Ammon's horn (tissue), 1 donor: ENCODE measurements at regions not wholly inside any gene's neighbourhood (a gene's known extent, or its start where the extent isn't known, plus 50 kb on each side); places are given as distances from the start of the nearest gene placed in this dataset.
A peak's percentile ranks its signal among the peaks of the same experiment; 100 is the strongest.

Source experiments
- DNase-seq: peaks from one replicate; pipeline ENCODE4 v3.0.0-alpha.2; 2016; ENCODE audit warnings: low spot score

DNA sequence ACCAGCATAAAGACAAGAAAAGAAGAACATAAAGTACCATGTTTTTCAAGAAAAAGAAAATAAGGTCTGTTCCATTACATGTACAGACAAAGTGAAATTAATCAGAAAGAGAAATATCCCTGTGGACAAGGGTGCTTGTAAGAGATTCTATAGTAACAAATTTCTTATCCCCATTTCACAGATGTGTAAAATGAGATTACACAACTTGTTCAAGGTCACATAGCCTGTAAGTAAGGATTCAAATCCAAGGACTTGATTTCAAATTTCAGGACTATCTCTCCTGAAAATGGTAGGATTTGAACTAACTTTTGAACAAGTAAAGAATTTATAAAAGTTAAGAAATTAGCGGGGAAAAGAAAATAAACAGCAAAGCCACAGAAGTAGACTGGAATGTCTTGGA is 248.2 kb upstream of the SLC39A10 start:
- DNase-seq, result no peak

- DNase-seq, result no peak
These were observed 248.8 kb upstream of the SLC39A10 start for GRCh38 chr2:195408196-195408595.

GRCh38 chr2:195407783-195408182 is 249.2 kb upstream of the SLC39A10 start:
- DNase-seq, result no peak

- no peak for DNase-seq
These were observed 250.0 kb upstream of the SLC39A10 start for GRCh38 chr2:195406886-195407603.

DNA sequence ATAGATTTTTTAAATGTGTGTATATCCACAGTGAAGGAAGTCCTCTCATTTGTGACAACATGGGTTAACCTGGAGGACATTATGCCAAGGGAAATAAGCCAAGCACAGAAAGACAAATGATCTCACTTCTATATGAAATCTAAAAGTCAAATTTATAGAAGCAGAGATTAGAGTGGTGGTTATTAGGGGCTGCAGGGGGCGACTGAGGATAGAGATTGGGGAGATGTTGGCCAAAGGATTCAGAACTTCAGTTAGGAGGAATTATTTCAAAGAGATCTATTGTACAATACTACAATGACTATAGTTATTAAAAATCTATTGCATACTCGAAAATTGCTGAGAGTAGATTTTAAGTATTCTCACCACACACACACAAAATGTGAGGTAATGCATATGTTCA is 252.4 kb upstream of the SLC39A10 start:
- DNase-seq, result no peak

DNA sequence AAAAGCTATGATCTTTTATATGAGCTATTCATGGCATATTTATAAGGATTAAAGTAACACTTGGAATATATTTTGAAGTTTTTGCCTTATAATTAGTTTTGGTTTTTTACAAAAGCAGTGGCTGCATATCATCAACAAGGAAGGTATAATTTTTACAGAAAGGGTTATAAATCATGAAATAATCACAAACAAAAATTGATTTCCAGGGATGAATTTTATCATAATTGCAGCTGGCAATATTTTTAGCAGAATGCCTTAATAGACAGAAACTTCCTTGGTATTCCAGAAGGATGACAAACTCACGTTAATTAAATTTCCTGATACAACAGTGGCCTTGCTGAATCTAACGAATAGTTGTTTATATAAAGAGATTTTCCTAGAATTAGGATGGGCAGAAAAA is 260.5 kb upstream of the SLC39A10 start:
- no peak for DNase-seq

GRCh38 chr2:195395362-195395761 is 261.7 kb upstream of the SLC39A10 start:
- DNase-seq, result no peak

GRCh38 chr2:195392446-195393336 is 264.3 kb upstream of the SLC39A10 start:
- no peak for DNase-seq

GRCh38 chr2:195390686-195391321 is 266.2 kb upstream of the SLC39A10 start:
- peak; percentile 70 for DNase-seq

DNA sequence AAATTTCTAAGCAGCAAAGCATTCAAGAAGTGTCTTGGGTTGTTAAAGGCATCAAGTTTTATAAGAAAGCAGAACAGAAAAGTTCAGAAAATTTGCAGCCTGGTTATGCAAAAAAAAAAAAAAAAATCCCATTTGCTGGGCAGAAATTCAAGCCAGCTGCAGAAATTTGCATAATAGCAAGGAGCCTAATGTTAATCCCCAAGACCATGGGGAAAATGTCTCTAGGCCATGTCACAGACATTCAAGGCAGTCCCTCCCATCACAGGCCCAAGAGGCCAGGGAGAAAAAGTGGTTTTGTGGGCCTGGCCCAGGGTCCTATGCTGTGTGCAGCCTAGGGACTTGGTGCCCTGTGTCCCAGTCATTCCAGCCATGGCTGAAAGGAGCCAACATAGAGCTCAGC is 269.0 kb upstream of the SLC39A10 start:
- DNase-seq, result no peak

DNA sequence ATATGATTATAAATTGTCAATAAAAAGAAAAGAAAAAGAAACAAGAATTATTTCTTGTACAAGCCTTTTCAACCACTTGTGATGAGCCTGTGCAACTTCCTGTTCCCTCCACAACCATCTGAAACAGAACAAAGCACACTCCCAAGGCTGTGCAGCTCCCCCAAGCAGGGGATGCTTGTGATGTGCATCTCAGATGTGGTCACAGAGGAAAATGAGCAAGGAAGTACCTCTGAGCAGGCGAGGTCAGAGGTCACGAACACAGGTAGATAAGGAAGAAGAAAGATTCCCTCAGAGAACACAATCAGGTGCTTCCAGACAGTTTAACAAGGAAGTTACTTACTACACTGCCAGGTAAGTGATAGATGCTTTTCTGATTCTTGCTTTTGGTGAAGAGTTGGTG is 274.8 kb upstream of the SLC39A10 start:
- no peak for DNase-seq

- DNase-seq, result no peak
These were observed 286.7 kb upstream of the SLC39A10 start for GRCh38 chr2:195370167-195370943.

DNA sequence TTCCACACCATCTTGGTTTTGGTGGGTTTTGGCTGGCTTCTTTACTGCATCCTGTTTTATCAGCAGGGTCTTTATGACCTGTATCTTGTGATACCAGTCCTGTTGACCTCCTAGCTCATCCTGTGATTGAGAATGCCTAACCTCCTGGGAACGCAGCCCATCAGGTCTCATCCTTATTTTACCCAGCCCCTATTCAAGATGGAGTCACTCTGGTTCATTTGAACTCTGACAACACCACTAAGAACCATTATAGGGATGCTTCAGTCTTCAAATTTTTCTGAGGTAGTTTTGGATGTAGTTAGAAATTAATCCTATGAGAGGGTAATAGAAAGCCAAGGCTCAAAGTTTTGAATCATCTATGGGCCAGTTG is 287.8 kb upstream of the SLC39A10 start:
- no peak for DNase-seq

GRCh38 chr2:195368249-195369217 is 288.5 kb upstream of the SLC39A10 start:
- no peak for DNase-seq

GRCh38 chr2:195367809-195368208 is 289.2 kb upstream of the SLC39A10 start:
- no peak for DNase-seq

GRCh38 chr2:195364015-195364965 is 292.7 kb upstream of the SLC39A10 start:
- DNase-seq, result no peak

- DNase-seq, result no peak
These were observed 293.5 kb upstream of the SLC39A10 start for GRCh38 chr2:195363496-195363895.

DNA sequence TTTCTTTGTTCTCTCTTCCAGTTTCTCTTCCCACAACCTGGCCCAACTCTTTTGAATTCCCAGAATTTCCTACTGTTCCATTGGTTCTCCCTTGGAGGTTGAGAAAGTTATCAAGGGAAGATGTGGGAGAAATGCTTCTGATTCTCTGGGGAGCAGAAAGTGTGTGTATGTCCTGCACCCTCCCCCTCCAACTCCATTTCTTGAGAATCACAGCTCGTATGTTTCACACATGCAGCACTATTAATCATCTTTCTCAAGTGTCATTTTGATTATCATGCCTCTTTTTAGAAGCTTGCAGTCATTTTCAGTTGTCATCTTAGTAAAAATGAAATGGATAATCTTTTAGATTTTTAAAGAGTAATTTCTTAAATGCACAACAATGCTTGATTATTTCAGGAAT is 296.8 kb upstream of the SLC39A10 start:
- no peak for DNase-seq

GRCh38 chr2:195359043-195359735 is 297.8 kb upstream of the SLC39A10 start:
- DNase-seq, result no peak
